Forelimb muscle (tissue), 1 donor: ENCODE measurements at regions not wholly inside any gene's neighbourhood (a gene's known extent, or its start where the extent isn't known, plus 50 kb on each side); places are given as distances from the start of the nearest gene placed in this dataset.
"Not testable (repeated sequence)": the region's sequence is repeated elsewhere in the genome, so short reads cannot be mapped to it uniquely, and the experiment has no call there.

Experiments used
- DNase-seq: peaks from one replicate; pipeline ENCODE4 v3.0.0-alpha.2; 2013; ENCODE audit warnings: low read depth

DNA sequence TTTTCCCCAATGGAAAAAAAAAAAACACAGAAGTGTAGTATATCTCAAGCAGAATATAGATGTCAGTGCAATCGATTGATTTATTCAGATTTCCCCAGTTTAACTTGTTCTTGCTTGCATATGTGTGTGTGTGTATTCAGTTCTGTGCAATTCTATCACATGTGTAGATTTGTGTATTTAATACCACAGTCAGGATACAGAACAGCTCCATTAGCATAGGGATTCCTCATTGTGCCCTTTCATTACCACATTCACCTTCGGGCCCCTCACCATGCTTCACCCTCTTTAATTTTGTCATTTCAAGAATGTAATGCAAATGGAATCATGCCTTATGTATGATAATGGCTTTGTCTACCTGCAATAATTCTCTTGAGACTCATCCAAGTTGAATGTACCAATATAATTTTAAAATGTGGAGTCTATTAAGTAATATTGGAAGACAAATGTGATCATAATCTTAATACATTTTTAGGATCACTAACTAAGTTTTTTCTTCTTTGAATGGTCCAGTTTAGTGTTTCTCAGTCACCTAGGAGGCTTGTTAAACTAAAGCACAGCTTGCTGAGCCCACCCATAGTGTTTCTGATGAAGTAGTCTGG, 187.9 kb downstream of the TENT5A start:
- DNase-seq, result no peak

DNA sequence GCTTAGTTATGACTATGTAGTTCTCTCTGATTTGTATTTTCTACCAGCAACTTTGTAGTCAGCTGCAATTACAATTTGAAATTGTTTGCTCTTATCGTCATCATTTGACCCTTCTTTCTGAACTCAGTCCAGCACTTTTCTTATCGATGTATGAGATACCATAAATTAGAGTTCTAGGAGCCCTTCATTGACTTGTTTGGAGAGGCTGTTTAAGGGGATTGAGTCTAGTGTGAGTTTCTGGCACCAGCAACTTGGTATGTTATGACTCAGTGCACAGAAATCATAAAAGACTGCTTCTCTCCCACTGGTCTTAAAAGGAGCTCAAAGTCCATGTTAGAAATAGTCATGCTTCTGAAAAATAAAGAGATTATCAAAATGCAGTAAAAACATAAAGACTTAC, 190.3 kb downstream of the TENT5A start:
- DNase-seq, result no peak

DNA sequence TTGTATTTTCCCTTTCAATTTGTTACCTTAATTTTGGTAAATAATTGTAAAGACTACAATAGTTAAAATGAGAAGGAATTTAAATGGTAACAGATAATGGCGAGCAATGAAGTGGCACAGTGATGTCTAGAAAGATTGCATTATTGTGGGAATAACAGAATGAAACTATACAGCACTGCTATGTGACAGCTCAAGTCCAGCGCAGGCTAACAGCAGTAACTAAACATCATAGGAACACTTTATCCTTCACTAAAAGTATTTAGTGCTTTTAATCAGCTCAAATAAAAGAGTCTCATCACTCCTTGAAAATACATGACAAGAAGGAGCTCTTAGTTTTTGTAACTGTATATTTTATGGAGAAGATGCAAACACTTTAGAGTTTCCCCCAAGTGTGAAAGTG, 190.8 kb downstream of the TENT5A start:
- DNase-seq, result no peak

DNA sequence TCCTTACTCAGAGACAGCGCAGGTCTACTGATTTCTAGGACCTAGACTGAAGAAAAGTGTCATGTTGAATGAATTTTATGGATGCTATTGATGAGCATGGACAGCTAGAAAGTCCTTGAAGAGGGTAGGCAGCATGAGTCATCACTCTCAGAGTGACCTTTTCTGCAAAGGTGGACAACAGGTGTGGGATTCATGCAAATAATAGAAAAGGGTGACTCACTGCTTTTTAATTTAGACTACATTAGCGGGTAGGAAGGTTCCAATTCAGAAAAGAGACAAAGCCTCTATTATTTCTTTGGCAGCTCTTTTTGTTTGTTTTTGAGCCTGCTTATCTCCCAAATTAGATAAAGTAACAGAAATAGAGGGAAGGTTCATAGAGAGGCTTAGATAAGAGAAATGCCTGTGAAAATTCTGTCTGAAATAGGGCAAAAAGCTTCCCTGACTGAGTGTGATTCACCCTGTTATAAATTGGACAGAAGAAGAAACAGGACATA, 191.4 kb downstream of the TENT5A start:
- no peak for DNase-seq

DNA sequence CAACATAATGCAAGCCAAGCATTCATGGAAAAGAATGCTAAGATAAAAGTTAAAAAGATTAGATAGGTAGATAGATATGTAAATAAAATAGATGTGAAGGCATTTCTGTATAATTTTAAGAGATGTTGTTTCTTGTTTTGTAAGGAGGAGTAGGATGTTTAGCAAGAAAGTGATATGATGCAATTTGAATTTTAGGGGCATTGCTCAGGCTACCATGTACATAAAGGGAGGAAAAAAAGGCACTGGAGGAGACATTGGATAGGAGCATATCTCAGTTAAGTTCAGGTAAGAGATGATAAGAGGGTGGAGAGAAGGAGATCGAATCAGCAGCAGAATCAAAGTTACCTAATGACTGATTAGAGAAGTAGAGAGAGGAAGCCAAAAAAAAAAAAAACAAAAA, 194.7 kb downstream of the TENT5A start:
- no peak for DNase-seq

DNA sequence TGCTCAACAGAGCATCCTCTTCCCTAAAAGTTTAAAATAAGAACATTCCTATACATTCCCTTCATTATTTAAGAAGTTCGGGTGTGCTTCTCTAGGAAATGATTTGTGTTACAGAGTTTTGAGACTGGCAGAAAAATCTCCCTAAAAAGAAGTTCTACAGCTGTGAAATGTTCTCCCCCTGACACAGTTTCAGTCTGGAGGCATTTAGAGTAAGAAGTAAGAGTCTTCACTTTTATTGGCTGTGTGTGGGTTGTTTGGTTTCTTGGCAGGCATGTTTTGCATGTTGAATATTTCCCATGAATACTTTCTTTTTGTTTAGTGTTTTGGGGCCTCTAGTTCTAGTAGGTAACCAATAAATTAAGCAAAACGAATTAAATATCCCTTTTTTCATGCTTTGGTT, 195.9 kb downstream of the TENT5A start:
- DNase-seq, result no peak

DNA sequence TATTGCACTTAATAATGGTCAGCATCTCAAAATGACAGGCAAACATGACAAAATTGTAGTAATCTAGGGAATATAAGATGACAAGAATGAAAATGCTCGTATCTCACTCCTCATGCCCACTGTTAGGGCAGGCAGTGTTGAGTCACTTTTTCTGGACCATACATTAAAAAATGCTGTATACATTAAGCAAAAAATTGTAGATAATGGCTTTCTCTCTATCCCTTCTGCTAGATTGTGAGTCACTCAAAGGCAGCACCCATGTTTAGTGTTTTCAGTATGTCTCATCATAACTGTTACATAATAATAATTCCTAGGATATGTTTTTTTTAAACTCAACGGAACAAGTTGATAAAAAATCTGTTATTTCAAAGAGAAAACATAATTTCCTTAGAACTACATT, 199.3 kb downstream of the TENT5A start:
- no peak for DNase-seq

DNA sequence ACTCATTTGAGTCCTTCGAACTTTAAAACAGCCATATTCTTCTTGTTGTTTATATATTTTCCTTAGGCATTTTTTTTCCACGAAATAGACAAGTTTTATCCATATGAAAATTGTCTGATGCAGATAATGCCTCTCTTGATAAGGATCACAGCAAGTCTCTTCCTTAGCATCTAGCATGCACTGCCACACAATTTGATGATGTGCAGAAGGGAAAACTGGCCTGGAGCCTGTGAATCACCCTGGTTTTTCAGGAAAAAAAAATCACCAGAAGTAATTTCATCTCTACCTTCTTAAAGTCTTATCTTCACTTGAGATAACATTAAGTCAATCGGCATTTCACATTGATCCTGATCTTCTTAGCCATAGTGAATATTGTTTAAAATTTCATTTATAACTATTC, 199.8 kb downstream of the TENT5A start:
- no peak for DNase-seq

DNA sequence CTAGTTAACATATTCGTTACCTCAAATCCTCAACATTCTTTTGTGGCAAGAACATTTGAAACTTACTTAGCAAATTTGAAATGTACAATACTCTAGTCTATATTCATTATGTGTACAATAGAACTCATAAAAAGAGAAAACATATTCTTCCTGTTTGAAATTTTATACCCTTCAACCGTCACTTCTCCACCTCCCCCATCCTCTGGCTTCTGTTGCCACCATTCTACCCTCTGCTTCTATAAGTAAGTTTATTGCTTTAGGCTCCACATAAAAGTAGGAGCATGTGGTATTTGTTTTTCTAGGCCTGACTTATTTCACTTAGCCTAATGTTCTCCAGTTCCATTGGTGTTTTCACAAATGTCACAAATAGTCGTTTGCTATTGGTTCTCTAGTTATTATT, 205.3 kb downstream of the TENT5A start:
- no peak for DNase-seq

DNA sequence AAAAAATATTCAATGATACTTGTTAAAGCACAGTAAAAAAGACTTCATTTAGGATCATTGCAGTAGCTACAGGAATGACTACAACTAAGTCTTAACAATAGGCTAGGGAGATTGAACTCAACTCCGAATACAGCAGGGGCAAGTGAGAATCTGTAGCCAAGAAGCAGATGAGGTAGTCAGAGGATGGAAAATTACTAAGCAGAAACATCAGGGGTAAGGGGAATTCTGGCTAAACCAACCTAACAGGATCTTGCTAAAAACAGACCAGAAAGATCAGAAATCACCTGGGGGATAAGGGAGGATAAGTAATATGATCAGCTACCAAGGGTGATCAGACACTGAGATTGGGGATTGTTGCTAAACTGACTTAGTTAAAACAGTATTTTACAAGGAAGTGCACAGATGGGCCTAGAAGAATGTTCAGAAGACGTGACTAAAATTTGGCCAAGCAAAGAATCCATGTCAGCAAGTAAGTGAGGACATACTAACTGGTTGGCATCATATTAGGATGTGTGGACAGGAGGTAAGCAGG, 217.5 kb downstream of the TENT5A start:
- DNase-seq, result no peak

DNA sequence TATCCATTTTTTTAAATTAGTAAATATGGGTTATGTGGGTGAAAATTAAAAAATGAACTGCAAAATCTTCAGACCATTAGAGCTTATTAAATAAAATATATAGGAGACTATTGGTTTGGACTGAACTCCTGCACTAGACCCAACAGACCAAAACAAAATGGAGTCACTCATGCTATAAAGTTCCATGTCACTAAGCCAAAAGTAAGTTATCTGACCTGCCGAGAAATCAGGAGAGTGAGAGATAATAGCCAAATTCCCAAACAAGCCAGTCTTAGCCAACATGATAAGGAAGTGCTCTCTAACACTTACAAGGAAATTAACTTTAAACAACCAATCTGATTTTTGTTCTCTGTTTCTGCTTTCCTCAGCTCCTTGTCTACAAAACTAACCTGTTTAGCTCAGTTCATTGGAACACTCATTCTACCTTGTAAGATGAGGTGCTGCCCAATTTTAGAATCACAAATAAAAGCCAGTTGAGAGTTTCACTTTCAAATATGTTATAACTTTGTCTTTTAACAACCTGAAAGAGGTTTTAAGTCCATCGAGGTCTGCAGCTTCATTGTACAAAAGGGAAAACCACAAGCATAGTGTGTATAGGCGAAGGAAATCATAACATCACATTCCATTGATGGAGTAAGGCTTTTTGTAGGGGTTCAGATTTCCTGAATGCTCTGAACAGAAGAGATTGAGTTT, 220.5 kb downstream of the TENT5A start:
- no peak for DNase-seq

DNA sequence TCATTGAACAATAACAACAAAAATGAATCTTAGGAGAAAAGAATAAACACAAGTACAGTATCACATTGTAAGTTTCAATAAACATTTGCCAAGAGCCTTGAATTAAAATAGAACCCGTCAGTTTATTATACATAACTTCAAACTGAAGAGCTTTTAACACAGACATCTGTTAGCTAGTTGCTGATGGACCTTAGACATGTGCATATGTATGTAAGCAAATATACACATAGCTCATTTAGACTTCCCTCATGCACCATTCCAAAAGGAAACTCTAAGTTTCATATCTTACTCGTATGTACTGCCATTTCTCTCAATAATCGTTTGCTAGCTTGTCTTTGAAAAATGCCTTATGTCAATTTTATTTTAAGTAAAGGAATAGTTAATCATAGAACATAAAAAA, 235.0 kb downstream of the TENT5A start:
- DNase-seq, result no peak

DNA sequence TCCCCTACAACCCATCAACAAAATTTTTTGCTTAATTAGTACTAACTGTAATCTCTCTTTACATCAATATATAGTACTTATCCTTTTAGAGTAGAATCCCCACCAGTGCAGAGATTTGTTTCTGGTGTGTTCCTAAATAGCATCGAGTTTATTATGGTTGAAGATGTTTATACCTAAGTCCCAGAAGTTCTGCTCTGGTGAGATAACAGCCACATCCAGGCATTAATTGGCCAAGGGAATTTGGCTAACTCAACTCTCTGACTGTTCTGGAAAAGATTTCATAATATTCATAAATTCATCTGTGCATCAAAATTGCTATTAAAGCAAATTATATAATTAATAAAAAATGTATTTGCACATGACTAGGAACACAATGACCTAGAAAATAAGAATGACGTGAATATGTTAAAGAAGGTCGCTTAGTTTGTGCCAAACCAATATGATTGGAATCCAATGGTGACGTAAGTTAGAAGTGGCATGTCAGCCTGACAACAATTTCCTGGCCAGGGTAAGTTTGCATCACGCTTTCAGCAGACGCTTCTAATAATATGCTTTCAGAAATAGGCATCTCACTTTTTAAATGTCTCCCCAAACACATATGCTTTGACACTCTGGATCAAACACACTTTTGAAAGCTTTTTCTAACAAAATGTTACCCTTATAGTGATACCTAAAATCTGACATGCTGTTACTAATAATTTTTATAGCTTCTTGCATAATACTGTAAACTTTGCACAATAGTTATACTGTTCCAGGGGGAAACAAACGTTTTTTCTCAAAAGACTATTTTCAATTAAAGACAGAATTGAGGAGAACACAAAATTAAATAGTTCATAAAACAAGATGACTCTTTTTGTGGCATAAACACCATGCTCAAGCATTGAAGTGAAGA, 236.7 kb downstream of the TENT5A start:
- no peak for DNase-seq

DNA sequence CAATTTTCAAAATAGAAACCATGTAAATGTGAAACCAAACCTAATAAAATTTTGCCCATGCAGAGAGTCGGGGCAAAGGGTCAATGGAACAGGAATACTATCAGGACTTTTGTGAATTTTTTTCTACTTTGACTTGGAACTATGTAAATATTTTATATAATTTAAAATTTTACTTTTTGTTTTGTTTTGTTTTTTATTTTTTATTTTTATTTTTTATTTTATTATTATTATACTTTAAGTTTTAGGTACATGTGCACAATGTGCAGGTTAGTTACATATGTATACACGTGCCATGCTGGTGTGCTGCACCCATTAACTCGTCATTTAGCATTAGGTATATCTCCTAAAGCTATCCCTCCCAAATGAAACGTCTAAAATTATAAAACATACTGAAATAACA, 238.3 kb downstream of the TENT5A start:
- DNase-seq, result not testable (repeated sequence)

DNA sequence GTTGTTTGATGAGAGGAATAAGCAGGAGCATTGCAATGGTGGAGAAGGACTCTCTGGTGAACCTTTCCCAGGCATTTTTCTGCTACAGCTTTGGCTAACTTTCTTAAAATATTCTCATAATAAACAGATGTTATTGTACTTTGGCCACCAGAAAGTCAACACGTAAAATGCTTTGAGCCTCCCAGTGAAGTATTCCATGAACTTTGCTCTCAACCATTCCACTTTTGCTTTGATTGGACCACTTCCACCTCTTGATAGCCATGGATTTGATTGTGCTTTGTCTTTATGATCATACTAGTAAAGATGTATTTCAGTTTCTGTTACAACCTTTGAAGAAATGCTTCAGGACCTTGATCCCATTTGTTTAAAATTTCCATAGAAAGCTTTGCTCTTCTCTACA, 241.1 kb downstream of the TENT5A start:
- DNase-seq, result no peak

DNA sequence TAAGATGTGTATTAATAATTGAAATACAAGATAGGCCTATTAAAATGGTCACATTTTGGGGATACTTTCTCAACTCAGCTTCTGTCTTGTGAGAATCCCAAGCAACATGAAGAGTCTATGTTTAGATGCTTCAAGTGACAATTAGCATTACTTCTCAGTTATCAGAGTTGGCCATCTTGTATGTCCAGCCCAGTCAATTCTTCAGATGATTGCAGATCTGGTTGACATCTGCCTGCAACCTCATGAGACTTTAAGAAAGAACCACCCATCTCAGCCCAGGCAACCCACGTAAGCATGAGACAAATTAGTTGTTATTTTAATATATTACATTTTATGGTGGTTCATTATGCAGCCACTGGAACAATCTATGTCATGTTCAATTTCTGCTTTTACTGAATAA, 256.5 kb downstream of the TENT5A start:
- no peak for DNase-seq

DNA sequence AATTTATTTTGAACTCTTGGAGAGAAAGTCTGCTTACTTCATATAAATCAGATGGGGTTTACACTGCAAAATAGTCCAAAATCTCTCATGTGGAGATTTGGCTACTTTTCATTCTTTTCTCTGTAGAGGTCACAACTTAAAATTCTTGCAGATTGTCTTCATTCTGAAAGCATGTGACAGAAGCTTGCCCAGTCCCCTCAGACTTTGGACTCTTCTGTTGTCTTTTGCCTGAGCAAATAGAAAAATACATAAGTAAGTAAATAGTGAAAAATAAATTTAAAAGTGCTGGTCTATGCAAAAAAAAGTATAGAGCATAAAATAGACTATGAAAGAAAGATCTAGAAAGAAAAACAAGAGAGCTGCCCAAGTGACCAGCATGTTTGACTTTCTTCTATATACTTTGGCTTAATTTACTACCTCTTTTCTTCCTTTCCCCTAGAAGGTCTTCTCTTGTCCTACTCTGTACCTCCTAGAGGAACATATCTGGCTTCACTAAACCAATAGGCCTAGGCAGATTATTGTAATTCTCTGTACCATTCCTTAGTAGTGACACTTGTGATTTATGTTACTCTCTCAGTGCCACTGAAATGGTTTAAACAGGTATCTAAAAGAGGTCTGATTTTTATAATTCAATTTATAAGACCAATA, 260.9 kb downstream of the TENT5A start:
- no peak for DNase-seq

DNA sequence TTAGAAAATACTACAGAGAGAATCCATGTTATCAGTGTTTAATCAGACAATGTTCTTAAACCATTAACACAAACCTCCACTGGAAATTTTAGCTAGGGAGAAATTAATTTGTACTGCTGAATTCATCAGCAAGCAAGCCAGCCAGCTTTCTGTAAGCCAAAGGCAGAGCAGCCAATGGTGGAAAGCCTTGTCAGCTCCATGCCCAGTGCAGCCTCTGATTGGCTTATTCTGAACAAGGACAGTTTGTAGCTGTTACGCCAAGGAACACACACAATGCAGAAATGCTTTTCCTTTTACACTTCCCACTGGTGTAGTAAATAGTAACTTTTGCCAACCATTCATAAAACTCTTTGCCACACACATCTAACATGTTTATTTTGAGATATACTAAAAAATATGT, 265.0 kb downstream of the TENT5A start:
- no peak for DNase-seq

DNA sequence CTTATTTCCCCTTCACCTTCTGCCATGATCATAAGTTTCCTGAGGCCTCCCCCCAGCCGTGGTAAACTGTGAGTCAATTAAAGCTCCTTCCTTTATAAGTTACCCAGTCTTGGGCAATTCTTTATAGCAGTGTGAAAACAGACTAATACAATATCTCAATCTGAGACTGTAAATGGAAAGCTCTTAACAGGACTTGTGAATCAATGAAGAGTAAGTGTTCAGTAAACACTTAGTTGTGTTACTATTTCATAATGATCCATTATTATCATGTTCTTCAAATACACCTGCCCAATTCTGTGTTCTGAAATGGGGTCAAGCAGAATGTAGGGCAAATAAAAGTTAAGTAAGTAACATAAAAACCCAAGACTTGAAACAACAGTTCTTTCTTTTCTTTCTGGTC, 266.2 kb downstream of the TENT5A start:
- DNase-seq, result no peak

DNA sequence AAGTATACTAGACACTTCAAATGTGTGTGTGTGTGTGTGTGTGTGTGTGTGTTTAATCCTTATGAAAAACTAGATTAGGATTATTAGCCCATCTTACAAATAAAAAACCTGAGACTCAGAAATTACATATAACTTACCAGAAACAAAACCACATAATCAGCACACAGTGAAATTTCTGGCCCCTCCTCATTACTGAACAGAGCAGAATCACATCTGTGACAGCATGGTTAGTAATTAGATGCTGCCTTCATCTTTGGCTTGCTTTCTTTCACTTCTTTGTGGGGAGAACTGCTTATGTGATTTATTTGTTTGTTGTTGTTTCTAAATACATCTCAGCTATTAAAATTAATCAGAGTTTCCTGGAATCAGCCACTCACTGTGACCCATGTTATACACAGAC, 267.1 kb downstream of the TENT5A start:
- DNase-seq, result no peak

DNA sequence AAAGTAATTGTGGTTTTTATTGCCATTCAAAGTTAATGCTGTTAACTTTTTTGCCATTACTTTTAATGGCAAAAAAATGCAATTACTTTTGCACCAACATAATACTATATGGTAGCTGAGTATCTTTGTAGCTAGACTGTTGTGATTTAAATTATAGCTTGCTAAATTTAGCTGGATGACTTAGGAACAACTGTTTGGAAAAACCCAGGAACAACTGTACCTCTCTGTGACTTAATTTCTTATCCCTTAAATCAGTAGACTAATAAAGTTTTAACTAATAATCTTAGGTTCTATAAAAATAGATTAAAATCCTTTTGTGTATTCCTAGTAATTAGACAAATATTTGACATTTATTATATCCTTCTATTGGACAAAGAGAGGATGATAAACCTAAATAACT, 268.2 kb downstream of the TENT5A start:
- DNase-seq, result no peak

DNA sequence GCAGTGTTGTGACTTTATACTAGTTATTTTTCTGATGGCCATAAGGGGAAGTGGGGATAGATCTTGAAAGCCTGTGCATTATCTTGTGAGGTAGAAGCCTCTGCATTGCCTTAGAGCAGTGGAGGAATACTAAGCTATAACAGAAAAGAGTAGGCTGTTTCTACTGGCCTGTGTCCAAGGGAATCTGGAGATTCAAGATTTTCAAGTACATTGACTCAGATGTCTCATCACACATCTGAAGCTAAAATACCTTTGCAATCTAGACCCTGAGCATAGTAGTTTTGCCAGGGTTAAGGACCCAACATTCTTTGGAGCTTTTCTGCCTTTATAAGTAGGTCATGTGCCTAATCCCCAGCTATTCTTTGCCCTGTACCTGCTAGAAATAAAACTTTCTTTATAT, 272.3 kb downstream of the TENT5A start:
- no peak for DNase-seq
